Fibroblast of lung (primary cell): ENCODE measurements at regions not wholly inside any gene's neighbourhood (a gene's known extent, or its start where the extent isn't known, plus 50 kb on each side); places are given as distances from the start of the nearest gene placed in this dataset.

Source experiments
- DNase-seq, 2 donors: peaks; one replicate each; pipeline versions ENCODE4 v3.0.0 to v3.0.0-alpha.2; 2010; ENCODE audit warnings: low read depth in 2 of 2
- H2AFZ ChIP-seq: 2 replicates; pipeline ENCODE4 v1.5.1; 2012; ENCODE audit warnings: low read length, control low read depth, inconsistent platforms
- H3K27ac ChIP-seq: 2 replicates; pipeline ENCODE4 v1.5.1; 2011; ENCODE audit warnings: low read length, control low read depth; ENCODE audit not compliant: insufficient read depth
- H3K27me3 ChIP-seq: 2 replicates; pipeline ENCODE4 v1.5.1; 2011; ENCODE audit warnings: mild to moderate bottlenecking, low read length; ENCODE audit not compliant: control insufficient read depth, insufficient read depth
- H3K36me3 ChIP-seq: 2 replicates; pipeline ENCODE4 v1.5.1; 2011; ENCODE audit warnings: low read length; ENCODE audit not compliant: control insufficient read depth, insufficient read depth
- H3K4me1 ChIP-seq: 2 replicates; pipeline ENCODE4 v1.5.1; 2011; ENCODE audit warnings: low read length; ENCODE audit not compliant: control insufficient read depth, insufficient read depth; ENCODE audit errors: extremely low read depth
- H3K4me2 ChIP-seq: 2 replicates; pipeline ENCODE4 v1.5.1; 2011; ENCODE audit warnings: low read length, control low read depth; ENCODE audit not compliant: insufficient read depth; ENCODE audit errors: extremely low read depth
- H3K4me3 ChIP-seq, 4 experiments: fragments of 200-600 bp in 1 of 4; sonication (generic) in 1 of 4; replicated peaks in 1 of 4; 2 replicates each; pipeline ENCODE4 v1.5.1; 2011 to 2016; ENCODE audit warnings: low read length in 4 of 4, low read depth in 3 of 4, mild to moderate bottlenecking in 3 of 4, control low read depth in 2 of 4, inconsistent platforms in 1 of 4, mixed read lengths in 1 of 4; ENCODE audit not compliant: insufficient read depth in 1 of 4; ENCODE audit errors: control extremely low read depth in 1 of 4
- H3K79me2 ChIP-seq: 2 replicates; pipeline ENCODE4 v1.5.1; 2012; ENCODE audit warnings: mild to moderate bottlenecking, low read length, inconsistent platforms; ENCODE audit not compliant: control insufficient read depth, insufficient read depth
- H3K9ac ChIP-seq: 2 replicates; pipeline ENCODE4 v1.5.1; 2011; ENCODE audit warnings: mild to moderate bottlenecking, low read length, control low read depth; ENCODE audit not compliant: insufficient read depth
- H3K9me3 ChIP-seq: 2 replicates; pipeline ENCODE4 v1.5.1; 2012; ENCODE audit warnings: low read depth, low read length; ENCODE audit not compliant: control insufficient read depth, insufficient read depth
- H4K20me1 ChIP-seq: 2 replicates; pipeline ENCODE4 v1.5.1; 2011; ENCODE audit warnings: low read length; ENCODE audit not compliant: control insufficient read depth, insufficient read depth; ENCODE audit errors: extremely low read depth
- EZH2 ChIP-seq: IDR thresholded peaks from 2 replicates; pipeline ENCODE4 v1.5.1; 2012; ENCODE audit warnings: low read length, control low read depth, mild to moderate bottlenecking; ENCODE audit errors: missing control alignments
- TF ChIP-seq, protein P1 (sequence below), 2 donors: IDR thresholded peaks in 1 of 2; conservative IDR thresholded peaks in 1 of 2; 1 replicate in 1 of 2; 2 replicates in 1 of 2; pipeline ENCODE4 v1.5.1; 2011 to 2012; ENCODE audit warnings: low read length in 2 of 2, control low read depth in 1 of 2, inconsistent platforms in 1 of 2, low read depth in 1 of 2, mild to moderate bottlenecking in 1 of 2

DNA sequence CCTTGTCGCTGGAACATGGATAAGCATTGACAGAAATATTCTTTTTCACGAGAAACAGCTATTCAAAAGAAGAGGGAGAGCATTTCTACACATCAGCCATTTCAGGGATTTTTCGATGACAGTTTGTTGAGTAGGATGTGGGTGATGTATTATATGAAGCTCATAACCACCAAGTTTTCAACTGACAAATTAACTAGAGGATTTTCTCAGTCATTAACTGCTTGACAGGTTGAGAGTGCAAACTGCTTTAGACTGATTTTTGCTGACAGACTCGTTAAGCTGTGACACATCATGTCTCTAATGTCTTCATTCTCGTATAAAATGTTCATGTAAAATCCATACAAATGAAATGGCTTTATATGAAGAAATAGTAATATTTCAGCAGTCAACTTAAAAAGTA, 354.2 kb upstream of the KCNN2 start:
- no peak for DNase-seq
- no peaks in the 10 kb centered on the region for H3K27me3 ChIP-seq
- TF ChIP-seq, protein P1, sequence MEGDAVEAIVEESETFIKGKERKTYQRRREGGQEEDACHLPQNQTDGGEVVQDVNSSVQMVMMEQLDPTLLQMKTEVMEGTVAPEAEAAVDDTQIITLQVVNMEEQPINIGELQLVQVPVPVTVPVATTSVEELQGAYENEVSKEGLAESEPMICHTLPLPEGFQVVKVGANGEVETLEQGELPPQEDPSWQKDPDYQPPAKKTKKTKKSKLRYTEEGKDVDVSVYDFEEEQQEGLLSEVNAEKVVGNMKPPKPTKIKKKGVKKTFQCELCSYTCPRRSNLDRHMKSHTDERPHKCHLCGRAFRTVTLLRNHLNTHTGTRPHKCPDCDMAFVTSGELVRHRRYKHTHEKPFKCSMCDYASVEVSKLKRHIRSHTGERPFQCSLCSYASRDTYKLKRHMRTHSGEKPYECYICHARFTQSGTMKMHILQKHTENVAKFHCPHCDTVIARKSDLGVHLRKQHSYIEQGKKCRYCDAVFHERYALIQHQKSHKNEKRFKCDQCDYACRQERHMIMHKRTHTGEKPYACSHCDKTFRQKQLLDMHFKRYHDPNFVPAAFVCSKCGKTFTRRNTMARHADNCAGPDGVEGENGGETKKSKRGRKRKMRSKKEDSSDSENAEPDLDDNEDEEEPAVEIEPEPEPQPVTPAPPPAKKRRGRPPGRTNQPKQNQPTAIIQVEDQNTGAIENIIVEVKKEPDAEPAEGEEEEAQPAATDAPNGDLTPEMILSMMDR (conservative IDR thresholded peaks at IDR 0.05 in 1 of 2, IDR thresholded peaks at IDR 0.05 in 1 of 2; ENCODE audit: low read depth in 1 of 2, low read length in 2 of 2), result no peak
- TF ChIP-seq EZH2, result no peak

DNA sequence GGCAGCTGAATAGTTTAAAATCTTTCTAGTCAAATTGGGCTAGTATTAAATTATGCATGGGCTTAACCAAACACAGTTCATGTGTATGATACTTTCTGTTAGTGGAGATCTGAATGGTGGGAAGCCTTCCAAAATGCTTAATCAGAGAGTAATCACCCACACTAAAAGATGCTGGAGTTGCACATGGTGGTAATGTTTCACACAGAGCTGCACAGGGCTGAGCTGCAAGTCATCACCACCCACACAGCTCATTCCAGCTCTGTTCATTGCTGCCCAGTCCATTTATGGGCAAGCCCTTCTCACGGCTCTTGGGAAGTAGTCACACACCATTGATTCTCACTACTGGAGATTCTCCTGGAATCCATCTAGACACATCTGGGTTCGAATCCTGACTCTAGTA, 351.5 kb upstream of the KCNN2 start:
- H3K9me3 ChIP-seq, result no peaks in the 10 kb centered on the region
- no peaks in the 10 kb centered on the region for H3K36me3 ChIP-seq
- DNase-seq, result peak; percentile 3 to 96

More for the DNA sequence above, 354.2 kb upstream of the KCNN2 start:
- H2AFZ ChIP-seq, result no peak overlapping the region
- no peaks in the 10 kb centered on the region for H3K4me1 ChIP-seq
- no peak overlapping the region for H3K27ac ChIP-seq
- H3K4me3 ChIP-seq, result no peak overlapping the region
- H3K9ac ChIP-seq, result no peak overlapping the region
- H4K20me1 ChIP-seq, result no peaks in the 10 kb centered on the region
- H3K79me2 ChIP-seq, result no peaks in the 10 kb centered on the region
- no peaks in the 10 kb centered on the region for H3K36me3 ChIP-seq
- no peaks in the 10 kb centered on the region for H3K9me3 ChIP-seq
- H3K4me2 ChIP-seq, result no peak overlapping the region

DNA sequence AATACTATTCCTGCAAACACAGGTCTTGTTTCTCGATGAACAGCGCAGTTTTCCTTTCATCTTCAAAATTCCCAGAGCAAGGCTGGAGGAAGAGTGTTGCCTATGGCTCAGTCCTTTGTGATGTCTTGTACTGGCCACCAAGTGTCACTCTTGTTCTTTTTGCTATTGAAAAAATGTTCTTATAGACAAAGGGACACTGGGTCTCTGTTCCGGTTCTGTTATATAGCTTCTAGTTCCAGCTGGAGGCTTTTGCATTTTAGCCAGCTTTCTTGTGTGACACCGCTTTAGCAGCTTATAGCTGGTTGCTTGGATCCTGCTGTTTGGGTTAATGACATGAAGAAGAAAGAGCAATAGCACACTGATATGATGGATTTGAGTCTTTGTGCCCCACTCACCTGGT, 343.7 kb upstream of the KCNN2 start:
- H3K36me3 ChIP-seq, result no peaks in the 10 kb centered on the region
- H3K27ac ChIP-seq, result no peak overlapping the region
- H2AFZ ChIP-seq, result no peak overlapping the region
- no peak overlapping the region for H3K4me3 ChIP-seq
- no peaks in the 10 kb centered on the region for H3K9me3 ChIP-seq
- no peaks in the 10 kb centered on the region for H4K20me1 ChIP-seq
- TF ChIP-seq EZH2, result no peak
- TF ChIP-seq, protein P1 (conservative IDR thresholded peaks at IDR 0.05 in 1 of 2, IDR thresholded peaks at IDR 0.05 in 1 of 2; ENCODE audit: low read depth in 1 of 2, low read length in 2 of 2), result no peak
- H3K4me1 ChIP-seq, result no peaks in the 10 kb centered on the region
- no peaks in the 10 kb centered on the region for H3K79me2 ChIP-seq
- no peak for DNase-seq
- H3K4me2 ChIP-seq, result no peak overlapping the region
- no peak overlapping the region for H3K9ac ChIP-seq
- H3K27me3 ChIP-seq, result no peaks in the 10 kb centered on the region

More for the DNA sequence above, 351.5 kb upstream of the KCNN2 start:
- TF ChIP-seq EZH2, result no peak
- TF ChIP-seq, protein P1 (conservative IDR thresholded peaks at IDR 0.05 in 1 of 2, IDR thresholded peaks at IDR 0.05 in 1 of 2; ENCODE audit: low read depth in 1 of 2, low read length in 2 of 2), result no peak
- no peaks in the 10 kb centered on the region for H3K27me3 ChIP-seq
- no peaks in the 10 kb centered on the region for H3K4me1 ChIP-seq
- H3K9ac ChIP-seq, result no peak overlapping the region
- no peak overlapping the region for H3K27ac ChIP-seq
- H2AFZ ChIP-seq, result no peak overlapping the region
- H3K4me3 ChIP-seq, result no peak overlapping the region
- no peak overlapping the region for H3K4me2 ChIP-seq
- no peaks in the 10 kb centered on the region for H3K79me2 ChIP-seq
- H4K20me1 ChIP-seq, result no peaks in the 10 kb centered on the region
